Fibroblast of lung (primary cell): ENCODE measurements at regions not wholly inside any gene's neighbourhood (a gene's known extent, or its start where the extent isn't known, plus 50 kb on each side); places are given as distances from the start of the nearest gene placed in this dataset.

Source experiments
- EZH2 ChIP-seq: IDR thresholded peaks from 2 replicates; pipeline ENCODE4 v1.5.1; 2012; ENCODE audit warnings: low read length, control low read depth, mild to moderate bottlenecking; ENCODE audit errors: missing control alignments
- TF ChIP-seq, protein P1 (sequence below), 2 donors: IDR thresholded peaks in 1 of 2; conservative IDR thresholded peaks in 1 of 2; 1 replicate in 1 of 2; 2 replicates in 1 of 2; pipeline ENCODE4 v1.5.1; 2011 to 2012; ENCODE audit warnings: low read length in 2 of 2, control low read depth in 1 of 2, inconsistent platforms in 1 of 2, low read depth in 1 of 2, mild to moderate bottlenecking in 1 of 2

DNA sequence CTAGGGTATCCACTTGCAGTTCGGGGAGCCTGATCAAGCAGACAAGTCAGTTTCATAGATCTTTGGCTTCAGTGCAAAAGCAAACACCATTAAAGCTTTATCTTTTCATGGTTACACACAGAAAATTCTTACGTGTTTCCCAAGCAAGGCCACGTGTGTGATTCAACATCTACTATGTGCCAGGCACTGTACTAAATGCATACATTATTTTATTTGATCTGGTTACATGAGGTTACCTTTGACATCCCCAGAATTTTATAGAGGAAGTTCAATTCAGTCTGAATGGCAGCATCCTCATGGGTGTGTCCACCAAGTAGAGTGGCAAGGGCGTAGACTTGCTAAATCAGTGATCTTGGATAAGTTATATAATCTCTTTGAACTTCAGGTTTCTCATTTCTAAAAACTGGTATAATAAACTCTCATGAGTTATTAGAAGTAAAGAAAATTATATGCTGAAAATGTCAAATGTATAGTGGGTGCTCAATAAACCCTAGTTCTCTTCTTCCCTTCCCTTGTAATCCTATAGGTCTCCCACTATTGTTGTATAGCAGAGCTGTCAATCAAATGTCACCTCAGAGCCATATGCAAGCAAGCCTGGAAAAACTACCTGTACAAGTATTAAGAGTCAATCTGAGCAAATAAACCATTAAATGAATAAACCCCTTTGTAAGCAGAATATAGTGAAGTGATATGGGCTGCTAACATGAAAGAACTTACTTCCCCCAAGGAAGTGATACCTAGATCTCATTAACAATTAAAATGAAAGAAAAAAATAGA is 50.3 kb upstream of the TMX1 start:
- TF ChIP-seq, protein P1, sequence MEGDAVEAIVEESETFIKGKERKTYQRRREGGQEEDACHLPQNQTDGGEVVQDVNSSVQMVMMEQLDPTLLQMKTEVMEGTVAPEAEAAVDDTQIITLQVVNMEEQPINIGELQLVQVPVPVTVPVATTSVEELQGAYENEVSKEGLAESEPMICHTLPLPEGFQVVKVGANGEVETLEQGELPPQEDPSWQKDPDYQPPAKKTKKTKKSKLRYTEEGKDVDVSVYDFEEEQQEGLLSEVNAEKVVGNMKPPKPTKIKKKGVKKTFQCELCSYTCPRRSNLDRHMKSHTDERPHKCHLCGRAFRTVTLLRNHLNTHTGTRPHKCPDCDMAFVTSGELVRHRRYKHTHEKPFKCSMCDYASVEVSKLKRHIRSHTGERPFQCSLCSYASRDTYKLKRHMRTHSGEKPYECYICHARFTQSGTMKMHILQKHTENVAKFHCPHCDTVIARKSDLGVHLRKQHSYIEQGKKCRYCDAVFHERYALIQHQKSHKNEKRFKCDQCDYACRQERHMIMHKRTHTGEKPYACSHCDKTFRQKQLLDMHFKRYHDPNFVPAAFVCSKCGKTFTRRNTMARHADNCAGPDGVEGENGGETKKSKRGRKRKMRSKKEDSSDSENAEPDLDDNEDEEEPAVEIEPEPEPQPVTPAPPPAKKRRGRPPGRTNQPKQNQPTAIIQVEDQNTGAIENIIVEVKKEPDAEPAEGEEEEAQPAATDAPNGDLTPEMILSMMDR (conservative IDR thresholded peaks at IDR 0.05 in 1 of 2, IDR thresholded peaks at IDR 0.05 in 1 of 2; ENCODE audit: low read depth in 1 of 2, low read length in 2 of 2) = no peak
- TF ChIP-seq EZH2 = no peak
